ENCODE measurements at regions not wholly inside any gene's neighbourhood (a gene's known extent, or its start where the extent isn't known, plus 50 kb on each side); places are given as distances from the start of the nearest gene placed in this dataset.

GRCh38 chr4:79212311-79212710, 113.5 kb downstream of the NAA11 start:
- CTCF ChIA-PET = no interaction called here
- DNase-seq (ENCODE audit: extremely low spot score) = no peak
- POLR2A ChIA-PET = no interaction called here
- TF ChIP-seq, protein P1, sequence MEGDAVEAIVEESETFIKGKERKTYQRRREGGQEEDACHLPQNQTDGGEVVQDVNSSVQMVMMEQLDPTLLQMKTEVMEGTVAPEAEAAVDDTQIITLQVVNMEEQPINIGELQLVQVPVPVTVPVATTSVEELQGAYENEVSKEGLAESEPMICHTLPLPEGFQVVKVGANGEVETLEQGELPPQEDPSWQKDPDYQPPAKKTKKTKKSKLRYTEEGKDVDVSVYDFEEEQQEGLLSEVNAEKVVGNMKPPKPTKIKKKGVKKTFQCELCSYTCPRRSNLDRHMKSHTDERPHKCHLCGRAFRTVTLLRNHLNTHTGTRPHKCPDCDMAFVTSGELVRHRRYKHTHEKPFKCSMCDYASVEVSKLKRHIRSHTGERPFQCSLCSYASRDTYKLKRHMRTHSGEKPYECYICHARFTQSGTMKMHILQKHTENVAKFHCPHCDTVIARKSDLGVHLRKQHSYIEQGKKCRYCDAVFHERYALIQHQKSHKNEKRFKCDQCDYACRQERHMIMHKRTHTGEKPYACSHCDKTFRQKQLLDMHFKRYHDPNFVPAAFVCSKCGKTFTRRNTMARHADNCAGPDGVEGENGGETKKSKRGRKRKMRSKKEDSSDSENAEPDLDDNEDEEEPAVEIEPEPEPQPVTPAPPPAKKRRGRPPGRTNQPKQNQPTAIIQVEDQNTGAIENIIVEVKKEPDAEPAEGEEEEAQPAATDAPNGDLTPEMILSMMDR (IDR thresholded peaks at IDR 0.05; ENCODE audit: control extremely low read depth, extremely low read depth, low read depth, missing control alignments) = no peak

DNA sequence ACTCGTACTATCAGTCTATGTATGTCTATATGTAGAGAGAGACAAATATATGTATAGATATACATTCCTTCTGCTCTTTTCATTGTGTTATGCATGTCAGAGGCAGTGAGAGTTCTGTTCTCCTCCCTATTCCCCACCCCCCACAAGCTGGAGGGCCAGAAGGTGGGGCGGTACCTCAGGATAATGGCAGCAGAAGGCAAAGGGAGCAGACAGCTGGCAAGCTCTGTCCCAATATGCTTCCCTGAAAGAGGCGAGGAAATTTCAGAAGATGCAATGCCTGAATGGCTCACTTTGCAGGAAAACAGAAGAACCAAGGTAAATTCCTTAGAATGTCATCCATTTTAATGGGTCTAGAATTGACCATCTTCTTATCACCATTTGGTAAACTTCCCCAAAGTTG, 114.4 kb downstream of the NAA11 start:
- no peak for DNase-seq (ENCODE audit: extremely low spot score)
- POLR2A ChIA-PET = no interaction called here
- CTCF ChIA-PET = interaction anchor here (1.3 kb wide), 1 partner anchor 12 kb away, joined by 5 read pairs; no protein-coding TSS in a partner anchor
- TF ChIP-seq, protein P1 (IDR thresholded peaks at IDR 0.05; ENCODE audit: control extremely low read depth, extremely low read depth, low read depth, missing control alignments) = no peak

- ChIA-PET POLR2A (no interaction called here), CTCF (interaction anchor here (1.2 to 1.3 kb wide), 2 partner anchors 11 to 28 kb away, joined by 3 to 5 read pairs; no protein-coding TSS in a partner anchor)
- TF ChIP-seq, protein P1 (IDR thresholded peaks at IDR 0.05; ENCODE audit: control extremely low read depth, extremely low read depth, low read depth, missing control alignments) = no peak
- no peak for DNase-seq (ENCODE audit: extremely low spot score)
These were observed 115.2 kb downstream of the NAA11 start for GRCh38 chr4:79210636-79211049.

- no peak for DNase-seq (ENCODE audit: extremely low spot score)
- TF ChIP-seq, protein P1 (IDR thresholded peaks at IDR 0.05; ENCODE audit: control extremely low read depth, extremely low read depth, low read depth, missing control alignments) = no peak
- ChIA-PET CTCF (interaction anchor here (1.2 kb wide), 1 partner anchor 27 kb away, joined by 3 read pairs; no protein-coding TSS in a partner anchor), POLR2A (no interaction called here)
These were observed 115.8 kb downstream of the NAA11 start for GRCh38 chr4:79209822-79210635.

DNA sequence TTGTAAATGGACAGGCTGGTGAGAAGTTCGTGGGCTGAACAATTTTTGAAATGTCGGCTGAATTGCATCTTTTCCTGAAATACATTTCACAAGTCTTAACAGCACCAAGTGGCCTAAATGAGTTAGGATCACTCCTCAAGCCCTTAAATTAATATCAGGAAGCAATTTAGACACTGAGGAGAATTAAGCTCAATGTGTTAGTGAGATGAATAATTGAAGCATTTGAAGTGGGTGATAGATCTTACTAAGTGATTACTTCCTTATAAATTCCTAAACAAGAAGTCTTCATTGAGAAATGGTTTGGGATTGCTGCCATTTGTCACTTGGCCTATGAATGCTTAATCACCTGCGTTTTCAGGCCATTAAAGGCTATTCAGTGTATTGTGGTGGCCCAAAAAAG, 116.8 kb downstream of the NAA11 start:
- POLR2A ChIA-PET = no interaction called here
- no peak for DNase-seq (ENCODE audit: extremely low spot score)
- CTCF ChIA-PET = no interaction called here
- TF ChIP-seq, protein P1 (IDR thresholded peaks at IDR 0.05; ENCODE audit: control extremely low read depth, extremely low read depth, low read depth, missing control alignments) = no peak

GRCh38 chr4:79207281-79207680, 118.6 kb downstream of the NAA11 start:
- POLR2A ChIA-PET = no interaction called here
- CTCF ChIA-PET = no interaction called here
- DNase-seq (ENCODE audit: extremely low spot score) = no peak
- TF ChIP-seq, protein P1 (IDR thresholded peaks at IDR 0.05; ENCODE audit: control extremely low read depth, extremely low read depth, low read depth, missing control alignments) = no peak
